ENCODE measurements at regions not wholly inside any gene's neighbourhood (a gene's known extent, or its start where the extent isn't known, plus 50 kb on each side); places are given as distances from the start of the nearest gene placed in this dataset.

DNA sequence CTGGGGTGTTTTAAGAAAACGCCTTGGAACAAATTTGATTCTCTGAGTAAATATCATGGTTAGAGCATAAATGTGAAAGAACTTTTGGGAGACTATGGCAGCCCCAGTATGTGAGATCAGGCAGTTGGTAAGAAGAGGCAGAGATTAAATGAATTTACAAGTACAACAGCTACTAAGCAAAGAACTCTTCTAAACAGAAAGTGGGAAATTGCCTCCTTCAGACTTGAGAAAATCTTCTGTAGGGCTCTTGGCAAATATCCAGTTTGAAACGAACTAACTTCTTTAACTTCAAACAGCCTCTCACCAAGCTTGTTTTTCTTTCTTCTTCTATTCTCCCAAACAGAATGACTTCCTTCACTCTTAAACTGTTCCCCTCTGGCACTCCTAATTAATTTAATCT, 337.7 kb downstream of the SIPA1L2 start:
- no peak overlapping the region for H3K4me3 ChIP-seq (ENCODE audit: low read depth, low read length)

DNA sequence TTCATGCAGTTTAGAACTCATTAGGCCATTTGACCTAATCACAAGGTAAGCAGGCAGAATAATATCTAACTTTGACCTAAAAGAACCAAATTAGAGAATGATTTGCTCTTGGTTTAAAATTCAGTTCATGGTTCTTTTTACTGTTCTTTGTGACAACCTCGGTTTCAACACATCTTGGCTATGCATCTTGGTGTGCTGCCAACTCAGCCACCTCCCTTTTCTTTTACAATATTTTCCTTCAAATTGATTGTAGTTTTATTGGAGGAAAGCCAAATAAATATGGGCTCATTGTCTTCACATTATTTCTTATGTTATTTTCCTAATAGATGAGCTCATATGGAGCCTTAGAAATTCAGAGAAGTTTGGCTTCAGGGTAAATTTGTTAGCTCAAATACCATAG, 338.3 kb downstream of the SIPA1L2 start:
- no peak overlapping the region for H3K4me3 ChIP-seq (ENCODE audit: low read depth, low read length)

DNA sequence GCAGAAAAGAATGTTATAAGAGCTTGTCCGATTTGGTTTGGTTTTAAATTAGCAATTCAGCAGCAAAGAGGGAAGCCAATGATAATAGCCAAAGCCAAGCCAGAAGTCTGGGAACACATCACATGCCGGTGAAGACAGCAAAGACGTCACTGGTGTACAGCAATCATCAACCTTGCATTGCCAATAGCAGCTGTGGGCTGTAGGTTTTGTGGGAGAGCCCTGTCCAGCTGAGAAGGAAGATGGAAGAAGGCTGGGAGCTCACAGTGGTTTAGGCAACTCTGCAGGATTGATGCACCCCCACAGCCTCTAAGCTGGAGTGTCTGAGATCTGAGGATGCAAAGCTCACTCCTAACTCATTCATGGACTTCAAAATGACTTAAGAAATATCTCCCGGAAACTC, 338.7 kb downstream of the SIPA1L2 start:
- H3K4me3 ChIP-seq (ENCODE audit: low read depth, low read length): no peak overlapping the region

DNA sequence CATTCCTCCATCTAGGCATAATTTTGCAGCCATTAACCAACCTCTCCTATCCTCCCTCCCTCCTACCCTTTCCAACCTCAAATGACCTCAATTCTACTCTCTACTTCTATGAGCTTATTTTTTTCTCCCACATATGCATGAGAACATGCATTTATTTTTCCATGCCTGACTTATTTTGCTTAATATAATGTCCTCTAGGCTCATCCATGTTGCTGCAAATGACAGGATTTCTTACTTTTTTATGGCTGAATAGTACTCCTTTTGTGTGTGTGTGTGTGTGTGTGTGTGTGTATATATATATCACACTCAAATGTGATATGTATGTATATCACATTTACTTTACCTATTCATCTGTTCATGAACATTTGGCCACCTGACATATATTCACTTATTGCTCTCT, 339.4 kb downstream of the SIPA1L2 start:
- no peak overlapping the region for H3K4me3 ChIP-seq (ENCODE audit: low read depth, low read length)

GRCh38 chr1:232287676-232288569, 342.0 kb downstream of the SIPA1L2 start:
- no peak overlapping the region for H3K4me3 ChIP-seq (ENCODE audit: low read depth, low read length)

DNA sequence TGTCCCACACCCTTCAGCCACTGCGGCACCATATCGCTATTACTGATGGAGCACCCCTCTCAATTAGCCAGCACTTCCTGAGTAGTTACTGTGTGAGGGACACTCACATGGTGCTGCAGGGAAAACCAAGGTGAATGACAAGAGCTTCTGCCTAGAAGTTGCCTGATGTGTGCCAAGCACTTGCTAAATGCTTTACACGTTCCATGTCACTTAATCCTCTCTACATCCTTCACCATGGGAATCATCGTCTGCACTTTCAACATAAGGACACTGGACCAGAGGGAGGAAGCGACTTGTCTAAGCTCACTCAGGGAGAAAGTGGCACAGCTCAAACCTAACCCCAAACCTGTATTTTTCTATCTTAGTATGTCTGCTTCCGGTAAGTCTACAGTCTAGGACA, 344.8 kb downstream of the SIPA1L2 start:
- H3K4me3 ChIP-seq (ENCODE audit: low read depth, low read length): no peak overlapping the region

DNA sequence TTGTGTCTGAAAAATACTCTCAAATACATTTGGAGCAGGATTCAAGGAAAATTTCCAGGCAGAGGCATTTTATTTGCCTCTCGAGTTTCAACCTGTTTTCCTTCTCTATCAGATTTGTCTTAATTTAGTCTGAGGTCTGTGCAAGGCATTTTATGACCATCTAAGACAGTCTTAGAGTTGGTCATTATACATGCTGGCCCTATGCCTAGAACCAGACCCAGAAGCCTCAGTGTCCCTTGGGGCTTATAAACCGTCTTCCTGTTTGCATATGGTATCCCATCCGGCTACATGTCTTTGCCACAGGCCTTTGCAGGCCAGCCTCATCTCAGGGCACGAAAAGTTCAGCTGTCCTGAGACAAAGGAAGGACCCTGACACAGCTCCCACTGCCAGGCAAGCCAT, 346.1 kb downstream of the SIPA1L2 start:
- H3K4me3 ChIP-seq (ENCODE audit: low read depth, low read length): no peak overlapping the region

- H3K4me3 ChIP-seq (ENCODE audit: low read depth, low read length): no peak overlapping the region
Observed at GRCh38 chr1:232282498-232282897, 347.4 kb downstream of the SIPA1L2 start.

GRCh38 chr1:232280910-232281309, 349.0 kb downstream of the SIPA1L2 start:
- H3K4me3 ChIP-seq (ENCODE audit: low read depth, low read length): no peak overlapping the region

DNA sequence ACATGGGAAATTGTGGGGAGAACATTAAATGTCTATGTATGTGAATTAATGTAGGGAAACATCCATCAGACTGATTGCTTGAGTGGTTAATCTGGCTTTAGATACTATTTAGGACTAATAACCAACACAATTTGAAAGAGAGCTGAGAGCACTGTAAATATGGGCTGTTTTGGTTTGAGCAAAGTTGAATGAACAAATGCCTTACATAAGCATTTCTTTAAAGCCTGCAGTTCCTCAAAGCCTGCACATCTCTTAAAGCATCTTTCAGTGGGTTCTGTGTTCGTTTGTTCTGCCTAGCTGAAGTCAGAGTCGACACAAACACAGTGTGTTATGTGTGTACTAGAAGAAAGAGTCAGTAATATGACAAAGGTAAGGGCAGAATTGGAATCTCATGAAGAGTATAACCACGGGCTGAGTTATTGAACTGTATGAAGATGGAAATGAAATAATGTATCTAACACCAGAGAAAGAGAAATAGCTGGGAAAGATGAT, 350.0 kb downstream of the SIPA1L2 start:
- no peak overlapping the region for H3K4me3 ChIP-seq (ENCODE audit: low read depth, low read length)

DNA sequence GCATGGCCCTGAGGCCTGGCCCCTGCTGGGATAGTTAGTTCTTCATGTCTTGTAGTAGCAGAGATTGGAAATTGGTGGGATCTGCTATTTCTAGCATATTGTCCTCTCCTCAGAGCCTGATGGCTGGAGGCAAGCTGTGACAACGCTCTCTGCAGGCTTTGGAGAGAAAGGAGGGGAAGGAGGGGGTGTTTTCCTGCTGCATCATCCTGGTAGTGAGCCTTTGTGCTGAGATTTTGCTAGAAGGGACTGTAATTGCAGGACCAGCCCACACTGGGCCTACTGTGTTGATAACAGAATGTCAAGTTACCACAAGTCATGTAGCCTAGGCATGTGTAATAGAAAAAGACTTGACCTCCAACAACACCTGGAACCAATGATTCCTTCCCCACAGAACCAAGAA, 351.0 kb downstream of the SIPA1L2 start:
- H3K4me3 ChIP-seq (ENCODE audit: low read depth, low read length): no peak overlapping the region

DNA sequence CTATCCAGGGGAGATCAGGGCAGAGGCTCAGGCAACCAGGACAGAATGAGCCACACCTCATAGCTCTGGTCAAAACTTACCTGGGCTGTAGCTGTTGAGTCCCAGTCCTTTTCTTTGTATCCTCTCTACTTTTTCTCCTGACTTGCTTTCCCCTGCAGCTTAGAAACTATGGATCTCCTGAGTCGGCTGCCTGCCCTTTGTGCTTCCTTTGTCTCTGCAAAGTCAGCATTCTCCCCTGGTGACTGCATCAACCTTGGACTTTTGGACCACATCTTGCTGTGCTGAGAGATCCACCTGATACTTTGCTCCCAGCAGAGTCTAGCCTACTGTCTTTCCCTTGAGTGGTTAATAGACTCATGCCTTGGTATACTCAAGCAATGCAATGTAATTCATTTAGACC, 353.3 kb downstream of the SIPA1L2 start:
- H3K4me3 ChIP-seq (ENCODE audit: low read depth, low read length): no peak overlapping the region

- H3K4me3 ChIP-seq (ENCODE audit: low read depth, low read length): no peak overlapping the region
Observed at GRCh38 chr1:232274999-232275710, 354.8 kb downstream of the SIPA1L2 start.

GRCh38 chr1:232274236-232274855, 355.6 kb downstream of the SIPA1L2 start:
- no peak overlapping the region for H3K4me3 ChIP-seq (ENCODE audit: low read depth, low read length)

DNA sequence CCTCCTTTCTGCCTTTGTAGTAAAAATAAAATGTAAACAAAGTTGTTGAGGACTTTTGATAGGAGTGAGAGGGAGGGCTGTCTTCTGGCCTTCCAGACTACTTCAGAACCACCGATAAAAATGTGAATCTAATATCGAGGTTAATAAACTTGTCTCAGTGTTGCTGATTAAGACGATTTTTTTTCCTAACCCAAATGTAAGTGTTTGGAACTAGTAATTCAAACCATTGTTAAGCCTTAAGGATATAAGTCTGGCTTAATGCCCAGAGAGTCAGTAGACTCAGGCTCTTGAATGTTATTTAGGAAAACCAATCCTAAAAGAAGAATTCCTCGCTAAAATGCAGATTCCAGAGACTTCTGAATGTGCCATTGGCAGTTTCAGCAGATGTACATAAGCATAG, 356.9 kb downstream of the SIPA1L2 start:
- no peak overlapping the region for H3K4me3 ChIP-seq (ENCODE audit: low read depth, low read length)

DNA sequence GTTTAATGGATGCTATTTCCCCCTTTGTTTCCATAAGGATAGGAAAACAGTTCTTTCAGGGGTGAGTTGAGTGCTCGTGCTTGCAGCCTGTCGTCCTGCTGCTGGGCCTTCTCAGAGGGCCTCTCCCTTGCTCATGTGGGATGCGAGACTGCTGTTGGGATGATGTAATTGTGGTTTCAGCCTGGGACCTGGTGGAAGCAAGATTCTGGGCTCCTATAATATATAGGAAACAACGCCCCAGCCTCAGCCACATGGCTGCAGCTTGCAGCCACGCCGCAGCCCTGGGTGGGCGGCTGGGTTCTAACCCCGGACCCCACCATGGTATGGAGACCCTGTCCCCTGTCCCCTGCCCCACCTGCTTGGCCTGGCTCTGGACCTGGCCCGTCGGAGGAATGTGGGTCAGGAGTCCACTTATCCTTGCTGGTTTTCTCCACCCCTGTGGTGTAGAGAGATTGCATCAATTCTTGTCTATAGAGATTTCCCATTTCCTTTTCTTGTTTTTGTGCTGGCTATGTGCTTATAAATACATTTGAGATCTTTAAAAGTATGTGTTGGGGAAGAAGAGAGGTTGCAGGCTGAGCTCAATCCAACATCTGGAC, 357.8 kb downstream of the SIPA1L2 start:
- H3K4me3 ChIP-seq (ENCODE audit: low read depth, low read length): no peak overlapping the region

GRCh38 chr1:232271299-232271698, 358.6 kb downstream of the SIPA1L2 start:
- no peak overlapping the region for H3K4me3 ChIP-seq (ENCODE audit: low read depth, low read length)

DNA sequence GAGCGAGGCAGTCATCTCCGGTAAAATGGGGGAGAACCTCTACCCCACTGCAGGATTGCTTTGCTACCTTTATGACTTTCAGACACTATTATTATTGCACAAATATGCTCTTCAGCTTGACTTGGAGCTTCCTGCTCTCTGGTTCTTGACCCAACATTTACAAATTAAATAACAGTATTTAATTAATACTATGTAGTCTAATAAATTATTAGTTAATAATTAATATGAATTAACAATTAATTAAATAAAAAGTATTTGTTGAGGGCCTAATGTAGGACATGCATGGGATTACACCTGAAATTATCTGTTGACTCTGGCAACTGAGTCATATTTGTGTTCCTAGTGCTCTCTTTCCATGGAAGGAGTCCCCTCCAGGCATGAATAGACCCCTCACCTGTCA, 359.9 kb downstream of the SIPA1L2 start:
- H3K4me3 ChIP-seq (ENCODE audit: low read depth, low read length): no peak overlapping the region

DNA sequence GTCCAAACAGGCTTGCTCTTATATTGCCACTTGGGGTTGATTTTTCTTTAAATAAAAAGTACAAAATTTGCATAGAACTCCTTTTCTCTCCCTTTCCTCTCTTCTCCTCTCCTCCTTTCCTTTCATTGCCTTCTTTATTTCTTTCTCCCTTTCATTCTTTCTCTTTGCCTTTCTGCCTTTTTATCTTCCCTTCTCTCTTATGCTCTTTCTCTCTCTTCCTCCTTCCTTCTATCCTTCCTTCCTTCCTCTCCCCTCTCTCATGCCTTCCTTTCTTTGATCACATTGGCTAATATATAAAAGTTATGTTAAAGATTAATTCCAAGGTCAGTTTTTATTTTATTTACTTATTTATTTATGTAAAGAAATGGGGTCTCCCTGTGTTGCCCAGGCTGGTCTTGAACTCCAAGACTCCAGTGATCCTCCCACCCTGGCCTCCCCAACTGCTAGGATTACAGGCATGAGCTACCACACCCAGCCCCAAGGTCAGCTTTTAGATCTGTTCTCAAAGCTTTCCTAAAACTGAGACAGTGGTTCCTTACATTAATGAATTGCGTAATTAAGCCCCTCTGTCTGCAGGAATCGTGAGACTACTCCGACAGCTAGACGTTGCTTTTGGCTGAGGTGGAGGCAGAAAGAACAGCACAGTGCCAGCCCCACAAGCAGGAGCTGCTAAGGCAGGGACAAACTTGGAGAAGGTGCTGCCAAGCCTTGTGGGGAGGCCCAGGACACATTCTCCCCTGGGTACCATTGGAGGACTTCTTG, 361.9 kb downstream of the SIPA1L2 start:
- no peak overlapping the region for H3K4me3 ChIP-seq (ENCODE audit: low read depth, low read length)

GRCh38 chr1:232267092-232267836, 362.7 kb downstream of the SIPA1L2 start:
- H3K4me3 ChIP-seq (ENCODE audit: low read depth, low read length): no peak overlapping the region
